T-cell (primary cell): ENCODE measurements at regions not wholly inside any gene's neighbourhood (a gene's known extent, or its start where the extent isn't known, plus 50 kb on each side); places are given as distances from the start of the nearest gene placed in this dataset.
"Not testable (repeated sequence)": the region's sequence is repeated elsewhere in the genome, so short reads cannot be mapped to it uniquely, and the experiment has no call there.

ENCODE experiments used
- ATAC-seq, 4 experiments: fragments of 200-7000 bp in 3 of 4; fragments of 150-1000 bp in 1 of 4; cut with Tn5 transposase; replicated peaks in 1 of 4; 1 replicate in 3 of 4; 2 replicates in 1 of 4; pipeline ENCODE4 v1.10.0; 2021; ENCODE audit warnings: moderate library complexity in 3 of 4, mild to moderate bottlenecking in 2 of 4, moderate number of reproducible peaks in 1 of 4
- CTCF ChIA-PET, 2 donors: fragments of 300-600 bp; sonication (Branson Sonifier 250); formaldehyde crosslinking; loops; one replicate each; lab custom pipeline; 2022; ENCODE audit warnings: antibody characterized with exemption in 2 of 2; lab: Charles Lee
- POLR2A ChIA-PET, 2 donors: fragments of 300-600 bp; sonication (Branson Sonifier 250); formaldehyde crosslinking; loops; one replicate each; lab custom pipeline; 2022; ENCODE audit warnings: antibody characterized with exemption in 2 of 2; lab: Charles Lee
- DNase-seq, 35 experiments: peaks; one replicate each; pipeline versions ENCODE4 v3.0.0 to v3.0.0-alpha.2; 2013 to 2023
- H3K27ac ChIP-seq: one replicate; pipeline ENCODE4 v1.5.1; 2013; ENCODE audit warnings: low read length
- H3K27me3 ChIP-seq, 2 experiments: replicated peaks in 1 of 2; 1 replicate in 1 of 2; 2 replicates in 1 of 2; pipeline versions ENCODE4 v1.6.1 to v1.7.0; 2013; ENCODE audit warnings: low read length in 1 of 2, mixed read lengths in 1 of 2; ENCODE audit not compliant: control insufficient read depth in 2 of 2, insufficient read depth in 2 of 2; ENCODE audit errors: extremely low read depth in 1 of 2
- H3K36me3 ChIP-seq, 2 donors: 1 replicate in 1 of 2; 2 replicates in 1 of 2; pipeline versions ENCODE4 v1.6.1 to v1.7.0; 2013; ENCODE audit warnings: low read length in 1 of 2; ENCODE audit not compliant: control insufficient read depth in 2 of 2, insufficient read depth in 1 of 2; ENCODE audit errors: extremely low read depth in 1 of 2
- H3K4me1 ChIP-seq, 2 experiments: 1 replicate in 1 of 2; 2 replicates in 1 of 2; pipeline versions ENCODE4 v1.6.1 to v1.7.0; 2013; ENCODE audit warnings: low read length in 2 of 2, mixed read lengths in 1 of 2; ENCODE audit not compliant: insufficient read depth in 2 of 2, control insufficient read depth in 1 of 2; ENCODE audit errors: extremely low read depth in 1 of 2
- H3K4me3 ChIP-seq, 2 donors: 1 replicate in 1 of 2; 2 replicates in 1 of 2; pipeline versions ENCODE4 v1.5.1 to v1.7.0; 2013; ENCODE audit warnings: mild to moderate bottlenecking in 2 of 2, low read length in 1 of 2, moderate library complexity in 1 of 2; ENCODE audit not compliant: control insufficient read depth in 1 of 2; ENCODE audit errors: extremely low read depth in 1 of 2
- H3K9me3 ChIP-seq: 2 replicates; pipeline ENCODE4 v1.7.0; 2013
- H3K27ac Mint-ChIP-seq, 2 donors: one replicate each; pipeline ENCODE4 v1.8.0; 2020 to 2021; ENCODE audit warnings: mild to moderate bottlenecking in 2 of 2, mixed read lengths in 2 of 2
- H3K27me3 Mint-ChIP-seq, 2 donors: one replicate each; pipeline ENCODE4 v1.8.0; 2021 to 2022; ENCODE audit warnings: mixed read lengths in 2 of 2
- H3K36me3 Mint-ChIP-seq: one replicate; pipeline ENCODE4 v1.8.0; 2021; ENCODE audit warnings: mixed read lengths
- H3K4me1 Mint-ChIP-seq, 3 donors: one replicate each; pipeline ENCODE4 v1.8.0; 2020 to 2022; ENCODE audit warnings: mixed read lengths in 3 of 3, mild to moderate bottlenecking in 1 of 3
- H3K4me3 Mint-ChIP-seq, 3 donors: one replicate each; pipeline ENCODE4 v1.8.0; 2020 to 2022; ENCODE audit warnings: mild to moderate bottlenecking in 3 of 3, mixed read lengths in 3 of 3, moderate library complexity in 3 of 3
- H3K9me3 Mint-ChIP-seq, 3 donors: one replicate each; pipeline ENCODE4 v1.8.0; 2020 to 2022; ENCODE audit warnings: mixed read lengths in 3 of 3
- WGBS: methylation state at CpG from one replicate; pipeline ENCODE4 v1.1.5; 2013; ENCODE audit warnings: missing lambda C conversion rate; ENCODE audit not compliant: insufficient coverage; 5-methylcytosine and 5-hydroxymethylcytosine counted together

DNA sequence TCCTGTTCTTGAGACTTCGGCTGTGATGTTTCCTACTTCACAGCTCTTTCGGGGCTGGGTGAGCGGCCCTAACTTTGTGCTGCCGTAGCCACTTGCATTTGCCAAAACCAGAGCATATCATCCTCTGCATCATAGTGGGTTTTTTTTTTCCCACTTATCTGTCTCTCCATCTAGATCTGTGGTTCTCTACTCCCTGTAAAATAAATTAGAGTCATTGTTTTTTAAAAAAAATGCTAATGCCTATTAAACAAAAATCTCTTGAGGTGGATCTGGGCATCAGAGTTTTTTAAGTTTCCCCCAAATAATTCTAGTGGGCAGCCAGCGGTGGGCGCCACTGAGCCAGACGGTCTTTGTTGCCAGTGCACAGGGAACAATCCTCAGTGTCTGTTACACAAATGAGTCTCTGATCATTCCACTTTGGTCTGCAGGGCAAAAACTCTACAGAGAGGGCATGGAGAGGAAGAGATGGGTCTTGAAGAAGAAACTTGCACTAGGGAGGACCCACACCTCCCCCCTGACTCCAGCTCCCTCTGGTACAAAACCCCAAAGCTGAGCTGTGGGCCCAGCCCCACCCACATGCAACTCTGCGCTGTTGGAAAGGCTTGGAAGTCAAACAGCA is 62.4 kb upstream of the BCL2L14 start:
- Mint-ChIP-seq H3K27ac (peak overlapping the region; percentile 94 to 96), H3K36me3 (peaks cover 2% of the 10 kb centered on the region), H3K9me3 (peaks cover 0 to 2% (median 0%) of the 10 kb centered on the region in 3 donors), H3K4me3 (peak overlapping the region; percentile 37 to 80 (median 50)), H3K4me1 (peaks cover 75 to 88% (median 80%) of the 10 kb centered on the region in 3 donors), H3K27me3 (no peaks in the 10 kb centered on the region)
- CTCF ChIA-PET, result interaction anchor here in 1 of 2 donors (0.6 to 1.3 kb wide), 3 partner anchors 25 to 348 kb away, joined by 3 to 6 read pairs (median 6); no protein-coding TSS in a partner anchor
- H3K4me3 ChIP-seq, result peak overlapping the region in 1 of 2 donors; percentile 5
- WGBS, result 29% methylated on average over 4 of the region's 8 CpGs
- peaks cover 36 to 59% of the 10 kb centered on the region in 2 experiments for H3K4me1 ChIP-seq
- POLR2A ChIA-PET, result interaction anchor here in 1 of 2 donors (0.7 to 0.8 kb wide), 2 partner anchors 27 to 463 kb away, joined by 3 to 7 read pairs; no protein-coding TSS in a partner anchor
- H3K27ac ChIP-seq, result peak overlapping the region; percentile 60
- no peaks in the 10 kb centered on the region for H3K36me3 ChIP-seq
- no peaks in the 10 kb centered on the region for H3K27me3 ChIP-seq
- peak in 30 of 35 experiments; percentile 10 to 67 (median 37) for DNase-seq
- peak in 1 of 4 experiments; percentile 29 for ATAC-seq
- H3K9me3 ChIP-seq, result no peaks in the 10 kb centered on the region

DNA sequence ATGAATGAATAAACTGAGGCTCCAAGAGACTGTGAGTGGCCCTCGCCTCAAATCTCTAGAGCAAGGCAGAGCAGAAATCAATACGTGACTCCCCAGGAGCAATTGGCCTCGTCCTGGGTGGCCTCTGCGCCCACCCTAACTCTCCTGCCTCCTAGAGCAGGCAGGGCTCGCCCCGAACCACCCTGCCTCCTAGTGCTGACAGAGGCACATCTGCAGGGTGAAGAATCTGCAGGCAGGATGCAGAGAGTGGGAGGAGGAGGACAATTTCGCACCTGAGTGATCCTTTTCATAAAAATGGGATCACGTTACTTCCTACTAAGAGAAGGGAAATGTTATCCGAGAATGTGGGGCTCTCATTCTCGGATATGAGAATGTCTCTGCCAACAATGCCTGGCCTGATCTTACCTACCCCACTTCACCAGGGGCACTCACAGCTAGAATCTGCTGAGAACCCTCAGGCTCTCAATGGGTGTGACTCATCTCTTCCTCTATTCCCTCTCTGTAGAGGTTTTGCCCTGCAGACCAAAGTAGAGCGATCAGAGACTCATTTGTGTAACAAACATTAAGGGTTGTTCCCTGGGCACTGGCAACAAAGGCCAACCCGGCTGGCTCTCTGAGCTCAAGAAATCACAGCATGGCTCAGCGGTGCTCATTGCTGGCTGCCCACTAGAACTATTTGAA is 61.7 kb upstream of the BCL2L14 start:
- peak in 25 of 35 experiments; percentile 8 to 66 (median 29) for DNase-seq

DNA sequence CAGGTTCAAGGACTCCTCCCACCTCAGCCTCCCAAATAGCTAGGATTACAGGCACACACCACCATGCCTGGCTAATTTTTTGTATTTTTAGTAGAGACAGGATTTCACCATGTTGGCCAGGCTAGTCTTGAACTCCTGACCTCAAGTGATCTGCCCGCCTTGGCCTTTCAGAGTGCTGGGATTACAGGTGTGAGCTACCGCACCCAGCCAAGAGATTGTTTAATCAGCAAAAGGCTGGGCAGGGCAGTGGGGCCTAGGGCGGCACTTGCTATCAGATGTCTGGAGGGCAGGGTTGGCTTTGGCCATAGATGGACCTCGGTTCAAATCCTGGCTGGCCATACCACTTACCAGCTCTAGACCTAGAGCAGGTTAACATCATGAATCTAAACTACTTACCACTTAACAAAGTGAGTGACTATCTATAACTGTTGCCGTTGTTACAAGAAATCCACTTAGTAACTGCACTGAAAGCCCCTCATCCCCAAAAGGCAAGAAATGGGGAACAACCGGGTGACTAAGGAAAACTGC is 60.9 kb upstream of the BCL2L14 start:
- H3K9me3 Mint-ChIP-seq, H3K36me3 Mint-ChIP-seq, H3K27me3 Mint-ChIP-seq, H3K9me3 ChIP-seq, H3K27me3 ChIP-seq, H3K36me3 ChIP-seq, DNase-seq, ATAC-seq: not testable (repeated sequence)
- peak overlapping the region; percentile 94 to 96 for H3K27ac Mint-ChIP-seq
- Histone ChIP-seq H3K4me1 (peaks cover 36 to 64% of the 10 kb centered on the region in 2 experiments), H3K4me3 (peak overlapping the region; percentile 34 to 38), H3K27ac (peak overlapping the region; percentile 60)
- POLR2A ChIA-PET, result interaction anchor here (0.5 to 1.0 kb wide), 3 partner anchors 7 to 1086 kb away, joined by 3 to 10 read pairs (median 7); no protein-coding TSS in a partner anchor
- WGBS, result 32% methylated on average over 3 of the region's 6 CpGs
- CTCF ChIA-PET, result interaction anchor here (0.6 to 2.1 kb wide), 7 partner anchors 23 to 454 kb away, joined by 3 to 15 read pairs (median 3); no protein-coding TSS in a partner anchor
- H3K4me1 Mint-ChIP-seq, result peaks cover 71 to 86% (median 80%) of the 10 kb centered on the region in 3 donors
- peak overlapping the region; percentile 73 to 80 (median 75) for H3K4me3 Mint-ChIP-seq

More for the DNA sequence above, 61.7 kb upstream of the BCL2L14 start:
- ChIA-PET CTCF (interaction anchor here (0.6 to 2.1 kb wide), 7 partner anchors 24 to 454 kb away, joined by 3 to 15 read pairs (median 3); no protein-coding TSS in a partner anchor), POLR2A (interaction anchor here in 1 of 2 donors (0.6 kb wide), 1 partner anchor 1087 kb away, joined by 10 read pairs; no protein-coding TSS in a partner anchor)
- 38% methylated on average over 4 of the region's 13 CpGs for WGBS
- H3K27me3 ChIP-seq, result no peaks in the 10 kb centered on the region
- ATAC-seq, result peak; percentile 61 to 82 (median 71)
- peak overlapping the region; percentile 94 to 96 for H3K27ac Mint-ChIP-seq
- H3K4me1 Mint-ChIP-seq, result peaks cover 71 to 88% (median 81%) of the 10 kb centered on the region in 3 donors
- H3K4me3 ChIP-seq, result no peak overlapping the region
- H3K27me3 Mint-ChIP-seq, result no peaks in the 10 kb centered on the region
- H3K4me3 Mint-ChIP-seq, result peak overlapping the region; percentile 60 to 80 (median 73)
- no peaks in the 10 kb centered on the region for H3K36me3 ChIP-seq
- H3K9me3 ChIP-seq, result no peaks in the 10 kb centered on the region
- H3K27ac ChIP-seq, result peak overlapping the region; percentile 60
- H3K36me3 Mint-ChIP-seq, result peaks cover 2% of the 10 kb centered on the region
- peaks cover 36 to 59% of the 10 kb centered on the region in 2 experiments for H3K4me1 ChIP-seq
- H3K9me3 Mint-ChIP-seq, result peaks cover 0 to 2% (median 0%) of the 10 kb centered on the region in 3 donors

DNA sequence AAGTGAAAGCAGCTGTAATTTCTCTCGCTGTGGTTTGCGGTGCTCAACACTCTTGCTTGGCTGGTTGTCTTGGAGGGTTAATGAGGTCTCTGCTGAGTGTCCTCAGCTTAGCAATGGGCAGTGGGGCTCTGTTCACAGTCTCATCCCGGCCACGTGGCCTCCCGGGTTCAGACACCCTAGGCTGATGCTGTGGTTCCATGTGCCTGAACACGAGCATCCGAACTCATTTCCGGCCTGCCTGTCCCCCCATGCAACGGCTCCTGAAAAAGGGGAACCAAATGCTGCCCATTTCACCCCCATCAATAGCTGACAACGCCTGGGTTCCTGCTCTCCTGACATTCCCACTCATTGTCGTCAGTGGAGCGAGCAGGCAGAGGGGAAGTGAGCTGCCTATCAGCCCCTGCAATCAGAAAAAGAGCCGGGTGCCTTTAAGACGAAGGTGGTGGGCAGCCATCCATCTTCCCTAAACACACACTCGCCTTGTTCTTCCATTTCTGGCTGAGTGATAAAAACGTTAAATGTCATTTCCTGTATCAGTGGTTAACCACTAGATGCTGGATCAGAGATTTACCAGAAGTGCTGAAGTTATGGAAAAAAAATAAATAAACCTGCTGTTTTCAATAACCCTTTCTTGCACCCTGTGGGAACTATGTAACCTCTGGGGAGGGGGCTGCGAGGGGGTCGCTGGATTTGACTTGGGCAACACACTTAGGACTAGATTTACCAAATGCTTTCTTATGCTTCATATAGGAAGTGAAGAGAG is 60.3 kb upstream of the BCL2L14 start:
- H3K27ac ChIP-seq, result peak overlapping the region; percentile 60
- ChIA-PET CTCF (interaction anchor here (0.6 to 2.1 kb wide), 7 partner anchors 8 to 427 kb away, joined by 3 to 15 read pairs (median 4); no protein-coding TSS in a partner anchor), POLR2A (interaction anchor here (0.5 to 1.0 kb wide), 3 partner anchors 8 to 706 kb away, joined by 3 to 7 read pairs (median 4); no protein-coding TSS in a partner anchor)
- peak overlapping the region; percentile 34 to 38 for H3K4me3 ChIP-seq
- H3K9me3 ChIP-seq, result no peaks in the 10 kb centered on the region
- DNase-seq (peak in 32 of 35 experiments; percentile 18 to 72 (median 45)), ATAC-seq (peak; percentile 41 to 72 (median 59))
- peak overlapping the region; percentile 73 to 80 (median 75) for H3K4me3 Mint-ChIP-seq
- no peaks in the 10 kb centered on the region for H3K27me3 ChIP-seq
- no peaks in the 10 kb centered on the region for H3K36me3 ChIP-seq
- H3K4me1 Mint-ChIP-seq, result peaks cover 69 to 87% (median 84%) of the 10 kb centered on the region in 3 donors
- H3K4me1 ChIP-seq, result peaks cover 36 to 70% of the 10 kb centered on the region in 2 experiments
- no peaks in the 10 kb centered on the region for H3K27me3 Mint-ChIP-seq
- H3K27ac Mint-ChIP-seq, result peak overlapping the region; percentile 94 to 96
- WGBS, result 0% methylated on average over 11 of the region's 18 CpGs
- H3K36me3 Mint-ChIP-seq, result peaks cover 2% of the 10 kb centered on the region
- peaks cover 0 to 2% (median 0%) of the 10 kb centered on the region in 3 donors for H3K9me3 Mint-ChIP-seq

DNA sequence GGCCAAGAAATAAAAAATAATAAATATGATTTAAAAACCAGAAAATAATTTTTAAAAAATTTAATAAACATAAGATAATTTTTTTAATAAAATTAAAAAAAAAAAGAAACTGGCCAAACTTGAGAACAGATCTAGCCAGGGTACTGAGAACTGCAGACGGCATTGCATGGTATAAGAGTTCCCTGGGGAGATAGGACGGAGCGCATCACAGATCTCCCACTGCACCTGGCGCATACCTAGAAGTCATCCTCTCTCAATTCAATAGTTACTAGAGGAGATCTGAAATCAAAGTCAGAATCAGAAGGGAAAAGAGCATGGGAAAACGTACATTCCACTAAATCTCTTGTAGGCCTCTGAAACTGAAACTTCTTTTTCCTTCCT is 58.9 kb upstream of the BCL2L14 start:
- Mint-ChIP-seq H3K36me3 (no peaks in the 10 kb centered on the region), H3K4me3 (peak overlapping the region in 1 of 3 donors; percentile 80), H3K27ac (peak overlapping the region; percentile 5 to 96), H3K27me3 (no peaks in the 10 kb centered on the region), H3K9me3 (no peaks in the 10 kb centered on the region), H3K4me1 (peaks cover 65 to 92% (median 91%) of the 10 kb centered on the region in 3 donors)
- CTCF ChIA-PET, result interaction anchor here (0.6 to 0.9 kb wide), 6 partner anchors 20 to 344 kb away, joined by 3 to 7 read pairs (median 4); no protein-coding TSS in a partner anchor
- POLR2A ChIA-PET, result no interaction called here
- H3K27ac ChIP-seq, result no peak overlapping the region
- no peak for DNase-seq
- WGBS, result 67% methylated on average over 1 of the region's 5 CpGs
- no peak overlapping the region for H3K4me3 ChIP-seq
- no peaks in the 10 kb centered on the region for H3K36me3 ChIP-seq
- H3K9me3 ChIP-seq, result no peaks in the 10 kb centered on the region
- H3K27me3 ChIP-seq, result no peaks in the 10 kb centered on the region
- no peak for ATAC-seq
- H3K4me1 ChIP-seq, result peaks cover 38 to 77% of the 10 kb centered on the region in 2 experiments
